AG09309 (cell line): ENCODE measurements at regions not wholly inside any gene's neighbourhood (a gene's known extent, or its start where the extent isn't known, plus 50 kb on each side); places are given as distances from the start of the nearest gene placed in this dataset.

Experiments
- DNase-seq: peaks from one replicate; pipeline ENCODE4 v3.0.0-alpha.2; 2010; ENCODE audit warnings: low read depth
- H3K4me3 ChIP-seq: 2 replicates; pipeline ENCODE4 v1.5.1; 2011; ENCODE audit warnings: mild to moderate bottlenecking, low read depth, low read length, moderate library complexity; ENCODE audit not compliant: control insufficient read depth
- TF ChIP-seq, protein P1 (sequence below): IDR thresholded peaks from 2 replicates; pipeline ENCODE4 v1.5.1; 2011; ENCODE audit warnings: mild to moderate bottlenecking, low read depth, low read length, inconsistent platforms; ENCODE audit not compliant: insufficient read depth, control insufficient read depth; ENCODE audit errors: missing control alignments

DNA sequence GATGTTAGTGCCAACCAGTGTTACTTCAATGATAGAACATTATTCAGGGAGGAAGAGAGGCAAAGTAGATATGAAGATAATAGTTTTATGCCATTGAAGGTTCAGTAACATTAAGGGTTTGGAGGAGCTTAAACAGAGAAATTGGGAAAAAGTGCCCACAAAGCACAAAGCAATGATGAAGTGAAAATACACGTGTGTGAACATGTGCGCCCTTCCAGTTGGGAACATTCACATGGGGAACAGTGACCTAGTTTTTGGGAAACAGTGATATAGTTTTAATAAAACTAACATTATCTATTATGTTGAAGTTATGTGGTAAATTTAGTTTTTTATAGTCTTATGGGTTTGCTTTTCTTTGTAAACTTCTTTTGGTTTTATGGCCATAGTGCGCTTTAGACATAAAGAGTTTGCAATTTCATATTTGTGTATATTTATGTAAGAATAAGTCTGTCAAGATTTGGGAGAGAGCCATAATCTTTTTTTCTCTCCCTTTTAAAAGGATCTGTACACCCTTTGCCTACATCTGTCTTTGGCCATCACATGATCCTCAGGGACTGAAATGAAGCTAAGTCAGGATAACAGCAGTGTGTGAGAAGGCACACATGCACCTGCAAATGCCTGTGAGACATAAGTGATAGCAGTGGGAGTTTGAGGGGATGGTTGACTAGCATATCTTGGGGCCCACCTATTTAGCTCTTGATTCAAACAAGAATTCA lies 450.3 kb upstream of the THRB start:
- DNase-seq, result no peak
- TF ChIP-seq, protein P1, sequence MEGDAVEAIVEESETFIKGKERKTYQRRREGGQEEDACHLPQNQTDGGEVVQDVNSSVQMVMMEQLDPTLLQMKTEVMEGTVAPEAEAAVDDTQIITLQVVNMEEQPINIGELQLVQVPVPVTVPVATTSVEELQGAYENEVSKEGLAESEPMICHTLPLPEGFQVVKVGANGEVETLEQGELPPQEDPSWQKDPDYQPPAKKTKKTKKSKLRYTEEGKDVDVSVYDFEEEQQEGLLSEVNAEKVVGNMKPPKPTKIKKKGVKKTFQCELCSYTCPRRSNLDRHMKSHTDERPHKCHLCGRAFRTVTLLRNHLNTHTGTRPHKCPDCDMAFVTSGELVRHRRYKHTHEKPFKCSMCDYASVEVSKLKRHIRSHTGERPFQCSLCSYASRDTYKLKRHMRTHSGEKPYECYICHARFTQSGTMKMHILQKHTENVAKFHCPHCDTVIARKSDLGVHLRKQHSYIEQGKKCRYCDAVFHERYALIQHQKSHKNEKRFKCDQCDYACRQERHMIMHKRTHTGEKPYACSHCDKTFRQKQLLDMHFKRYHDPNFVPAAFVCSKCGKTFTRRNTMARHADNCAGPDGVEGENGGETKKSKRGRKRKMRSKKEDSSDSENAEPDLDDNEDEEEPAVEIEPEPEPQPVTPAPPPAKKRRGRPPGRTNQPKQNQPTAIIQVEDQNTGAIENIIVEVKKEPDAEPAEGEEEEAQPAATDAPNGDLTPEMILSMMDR, result no peak
- H3K4me3 ChIP-seq, result no peak overlapping the region

DNA sequence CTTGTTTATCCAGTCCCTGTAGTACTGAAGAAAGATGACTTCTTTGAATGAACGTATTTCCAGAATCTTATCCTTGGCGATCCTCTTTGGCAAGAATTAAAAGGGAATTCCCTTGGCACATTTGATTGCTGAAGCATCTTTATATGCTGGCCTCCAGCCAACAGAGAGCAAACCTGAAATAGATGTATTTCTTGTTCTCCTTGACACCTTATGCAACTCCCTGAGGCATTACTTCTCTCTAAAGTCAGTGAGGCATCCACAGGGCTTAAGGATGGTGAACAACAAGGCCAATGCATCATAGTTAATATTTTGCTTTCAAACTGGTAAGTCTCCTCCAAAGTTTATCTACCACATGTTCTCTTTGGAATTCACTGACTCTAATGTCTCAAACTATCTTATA lies 450.9 kb upstream of the THRB start:
- no peak for DNase-seq
- no peak overlapping the region for H3K4me3 ChIP-seq
- TF ChIP-seq, protein P1, result no peak

DNA sequence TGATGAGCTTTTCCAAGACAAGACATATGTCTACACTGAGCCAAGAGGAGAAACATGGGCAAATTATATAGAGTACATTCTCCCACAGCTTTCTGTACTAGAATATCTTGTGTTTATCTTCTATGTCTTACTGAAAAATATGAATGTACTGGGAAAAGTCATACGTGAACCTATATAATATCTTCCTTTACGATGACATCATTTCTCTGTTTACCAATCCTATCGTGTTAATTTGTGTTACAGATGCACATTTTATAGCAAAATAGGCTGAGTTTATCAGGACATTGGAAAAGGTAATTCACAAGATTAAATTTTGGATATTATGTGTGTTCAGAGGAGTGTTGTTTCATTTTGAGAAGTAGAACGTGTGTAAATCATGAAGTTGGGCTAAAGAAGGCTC lies 452.5 kb upstream of the THRB start:
- no peak for DNase-seq
- H3K4me3 ChIP-seq, result no peak overlapping the region
- TF ChIP-seq, protein P1, result no peak

DNA sequence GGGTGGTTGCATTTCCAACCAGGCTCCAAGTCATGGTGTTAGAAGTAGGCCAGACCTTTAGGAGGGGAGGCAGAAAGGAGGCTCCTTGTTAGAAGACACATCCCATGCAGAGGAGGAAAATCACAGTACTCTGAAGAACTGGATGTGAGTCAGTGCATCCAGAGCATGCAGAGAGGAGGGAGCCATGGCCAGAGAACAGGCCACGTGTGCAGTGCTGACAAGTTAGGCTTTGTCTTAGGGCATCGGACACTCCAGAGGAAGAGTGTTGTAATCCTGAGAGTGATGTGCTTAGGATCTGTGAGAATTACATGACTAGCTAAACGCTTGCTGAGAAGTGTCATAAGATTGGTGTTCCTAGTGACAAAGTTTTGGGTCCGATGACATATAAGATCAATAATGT lies 456.5 kb upstream of the THRB start:
- no peak overlapping the region for H3K4me3 ChIP-seq
- no peak for DNase-seq
- TF ChIP-seq, protein P1, result no peak

DNA sequence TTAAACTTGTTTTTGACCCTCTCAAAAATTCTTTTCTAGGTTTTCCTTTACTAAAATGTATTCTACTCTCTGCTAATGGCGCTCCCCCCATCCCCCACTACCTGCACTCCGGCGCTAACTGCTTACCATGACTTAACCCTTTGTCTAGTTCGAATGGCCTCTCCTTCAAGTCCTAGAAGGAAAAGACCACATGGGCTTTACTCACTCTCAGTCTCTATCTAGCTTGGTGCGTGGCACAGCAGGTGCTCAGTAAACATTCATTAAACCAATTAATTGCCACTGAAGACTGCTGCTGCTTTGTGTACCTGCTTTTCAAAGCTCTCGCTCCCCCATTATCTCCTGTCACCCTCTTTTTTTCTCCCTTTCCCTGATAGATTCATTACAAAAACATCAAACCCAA lies 457.7 kb upstream of the THRB start:
- TF ChIP-seq, protein P1, result no peak
- no peak overlapping the region for H3K4me3 ChIP-seq
- DNase-seq, result no peak

DNA sequence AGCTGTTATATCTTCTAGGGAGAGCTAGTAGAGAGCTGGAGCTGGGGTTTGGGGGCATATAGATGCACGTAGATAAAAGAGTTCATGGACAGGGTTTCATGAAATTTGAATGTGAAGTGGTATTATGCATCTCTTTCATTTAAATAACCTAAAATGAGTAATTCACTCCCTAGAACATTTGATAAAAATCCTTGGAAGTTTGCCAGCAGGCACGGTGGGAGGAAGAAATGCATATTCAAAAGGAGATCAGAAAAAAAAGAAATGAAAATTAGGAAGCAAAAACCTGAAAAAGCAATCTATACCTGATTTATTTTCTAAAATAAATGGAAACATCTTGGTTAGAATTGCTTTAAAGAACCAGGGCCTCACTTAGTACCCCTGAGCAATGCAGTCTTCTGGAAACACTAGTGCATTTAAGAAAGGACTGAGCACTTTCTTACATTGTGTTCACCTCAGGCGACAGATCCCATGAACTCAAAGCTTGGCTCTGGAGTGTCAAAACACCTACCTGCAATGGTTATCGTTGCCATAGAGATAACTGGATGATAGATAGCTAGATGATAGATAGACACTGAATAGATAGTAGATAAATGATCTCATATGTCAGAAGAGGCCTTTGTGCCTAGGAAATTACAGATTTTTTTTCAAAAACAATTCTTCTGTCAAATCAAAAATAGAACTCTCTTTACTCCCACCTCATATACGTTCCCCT lies 458.6 kb upstream of the THRB start:
- H3K4me3 ChIP-seq, result no peak overlapping the region
- TF ChIP-seq, protein P1, result no peak
- no peak for DNase-seq
